IMR-90 (cell line): ENCODE measurements at regions not wholly inside any gene's neighbourhood (a gene's known extent, or its start where the extent isn't known, plus 50 kb on each side); places are given as distances from the start of the nearest gene placed in this dataset.

Source experiments
- ATAC-seq: fragments of 200-7000 bp; cut with Tn5 transposase; 2 replicates; pipeline ENCODE4 v1.9.1; 2020; ENCODE audit warnings: low read depth, mild to moderate bottlenecking, moderate library complexity
- BruUV-seq: library from RNA; stranded (reverse); fragments of 400-500 nt; replicated peaks from 2 replicates; lab custom pipeline; 2021; lab: Mats Ljungman, UMichigan
- CTCF ChIA-PET: fragments of 300-600 bp; formaldehyde crosslinking; extraction: SDS; loops from one replicate; lab custom pipeline; 2021; ENCODE audit warnings: antibody characterized with exemption; lab: Yijun Ruan, JAX
- POLR2A ChIA-PET: fragments of 300-600 bp; sonication (Branson Sonifier 250); formaldehyde crosslinking; loops from one replicate; lab custom pipeline; 2022; ENCODE audit warnings: antibody characterized with exemption; ENCODE audit not compliant: unreplicated experiment; lab: Charles Lee
- DNase-seq: peaks from one replicate; pipeline ENCODE4 v3.0.0; 2013
- H2AFZ ChIP-seq: replicated peaks from 2 replicates; pipeline ENCODE3; 2013; ENCODE audit warnings: low read length, mild to moderate bottlenecking; ENCODE audit not compliant: poor library complexity
- H2AK5ac ChIP-seq: 2 replicates; pipeline ENCODE4 v1.6.1; 2013; ENCODE audit warnings: low read depth, low read length, inconsistent platforms
- H2AK9ac ChIP-seq: replicated peaks from 2 replicates; pipeline ENCODE3; 2013; ENCODE audit warnings: mild to moderate bottlenecking, low read depth, low read length, moderate library complexity; ENCODE audit not compliant: poor library complexity
- H2BK120ac ChIP-seq: 2 replicates; pipeline ENCODE4 v1.6.1; 2013; ENCODE audit warnings: low read depth, low read length, inconsistent platforms
- H2BK15ac ChIP-seq: 3 replicates; pipeline ENCODE4 v1.6.1; 2013; ENCODE audit warnings: low read depth, low read length, inconsistent platforms
- H2BK20ac ChIP-seq: 2 replicates; pipeline ENCODE4 v1.6.1; 2013; ENCODE audit warnings: low read depth, mild to moderate bottlenecking, inconsistent platforms, low read length, moderate library complexity
- H2BK5ac ChIP-seq: 2 replicates; pipeline ENCODE4 v1.6.1; 2013; ENCODE audit warnings: mild to moderate bottlenecking, low read depth, low read length, inconsistent platforms; ENCODE audit not compliant: poor library complexity, severe bottlenecking
- H3K14ac ChIP-seq: replicated peaks from 2 replicates; pipeline ENCODE4 v1.6.1; 2013; ENCODE audit warnings: low read depth, low read length, inconsistent platforms
- H3K18ac ChIP-seq: 2 replicates; pipeline ENCODE4 v1.6.1; 2013; ENCODE audit warnings: low read depth, low read length, control low read depth
- H3K23ac ChIP-seq: 2 replicates; pipeline ENCODE4 v1.6.1; 2013; ENCODE audit warnings: low read depth, low read length, inconsistent platforms
- H3K27ac ChIP-seq: 2 replicates; pipeline ENCODE4 v1.5.1; 2013; ENCODE audit warnings: mild to moderate bottlenecking, control low read depth, low read length; ENCODE audit not compliant: insufficient read depth
- H3K27me3 ChIP-seq: 2 replicates; pipeline ENCODE4 v1.6.1; 2013; ENCODE audit warnings: low read length; ENCODE audit not compliant: control insufficient read depth, insufficient read depth
- H3K36me3 ChIP-seq: 2 replicates; pipeline ENCODE4 v1.6.1; 2013; ENCODE audit warnings: low read length, mixed read lengths; ENCODE audit not compliant: control insufficient read depth, insufficient read depth
- H3K4ac ChIP-seq: 2 replicates; pipeline ENCODE4 v1.6.1; 2013; ENCODE audit warnings: low read depth, low read length, inconsistent platforms
- H3K4me1 ChIP-seq: 2 replicates; pipeline ENCODE4 v1.6.1; 2013; ENCODE audit warnings: low read length, mixed read lengths; ENCODE audit not compliant: control insufficient read depth, insufficient read depth
- H3K4me2 ChIP-seq: 2 replicates; pipeline ENCODE4 v1.6.1; 2013; ENCODE audit warnings: low read depth, mild to moderate bottlenecking, control low read depth, low read length, moderate library complexity
- H3K4me3 ChIP-seq: 2 replicates; pipeline ENCODE4 v1.5.1; 2013; ENCODE audit warnings: low read depth, mild to moderate bottlenecking, control low read depth, low read length, moderate library complexity; ENCODE audit not compliant: insufficient read depth
- H3K56ac ChIP-seq: 2 replicates; pipeline ENCODE4 v1.6.1; 2013; ENCODE audit warnings: low read length, inconsistent platforms; ENCODE audit not compliant: insufficient read depth; ENCODE audit errors: extremely low read depth
- H3K79me1 ChIP-seq, 2 experiments: 2 replicates each; pipeline ENCODE4 v1.6.1; 2013; ENCODE audit warnings: low read length in 2 of 2, inconsistent platforms in 1 of 2, low read depth in 1 of 2
- H3K9ac ChIP-seq: 2 replicates; pipeline ENCODE4 v1.6.1; 2013; ENCODE audit warnings: low read depth, low read length, control low read depth
- H3K9me1 ChIP-seq: 2 replicates; pipeline ENCODE4 v1.6.1; 2013; ENCODE audit warnings: low read length, inconsistent platforms; ENCODE audit not compliant: insufficient read depth
- H3K9me3 ChIP-seq: 2 replicates; pipeline ENCODE4 v1.6.1; 2013; ENCODE audit warnings: low read length; ENCODE audit not compliant: control insufficient read depth, insufficient read depth
- H4K20me1 ChIP-seq: 2 replicates; pipeline ENCODE4 v1.6.1; 2013; ENCODE audit warnings: low read length, inconsistent platforms; ENCODE audit not compliant: insufficient read depth
- H4K5ac ChIP-seq: 2 replicates; pipeline ENCODE4 v1.6.1; 2013; ENCODE audit warnings: mild to moderate bottlenecking, low read depth, low read length, control low read depth
- H4K8ac ChIP-seq, 2 experiments: 2 replicates each; pipeline ENCODE4 v1.6.1; 2013; ENCODE audit warnings: low read depth in 2 of 2, low read length in 2 of 2, control low read depth in 1 of 2, inconsistent platforms in 1 of 2
- H4K91ac ChIP-seq: 2 replicates; pipeline ENCODE4 v1.6.1; 2013; ENCODE audit warnings: low read depth, low read length, inconsistent platforms; ENCODE audit not compliant: insufficient read depth
- BHLHE40 ChIP-seq: fragments of 150-350 bp; IDR thresholded peaks from 2 replicates; pipeline ENCODE4 v1.6.1; 2016; ENCODE audit warnings: mild to moderate bottlenecking, low read depth, low read length
- CEBPB ChIP-seq: IDR thresholded peaks from 2 replicates; pipeline ENCODE4 v1.6.1; 2012; ENCODE audit warnings: low read depth, low read length, improper control_type of control experiment
- ELK1 ChIP-seq: fragments of 150-350 bp; IDR thresholded peaks from 2 replicates; pipeline ENCODE4 v1.6.1; 2016; ENCODE audit warnings: low read depth, mild to moderate bottlenecking, low read length, moderate library complexity, borderline replicate concordance
- FOS ChIP-seq: fragments of 150-350 bp; IDR thresholded peaks from 2 replicates; pipeline ENCODE4 v1.6.1; 2016; ENCODE audit warnings: low read depth, low read length
- RAD21 ChIP-seq: IDR thresholded peaks from 2 replicates; pipeline ENCODE4 v1.6.1; 2012; ENCODE audit warnings: low read length, improper control_type of control experiment
- RCOR1 ChIP-seq: IDR thresholded peaks from 2 replicates; pipeline ENCODE4 v1.6.1; 2012; ENCODE audit warnings: mild to moderate bottlenecking, low read length, improper control_type of control experiment; ENCODE audit not compliant: insufficient replicate concordance
- WGBS, 2 experiments: methylation state at CpG; one replicate each; pipeline versions ENCODE4 v1.1.5 to v1.1.7; 2013; ENCODE audit warnings: missing lambda C conversion rate in 2 of 2; ENCODE audit not compliant: insufficient read length in 1 of 2; ENCODE audit errors: extremely low coverage in 2 of 2; 5-methylcytosine and 5-hydroxymethylcytosine counted together
- dilution Hi-C: fragments of 300-500 bp; cut with HindIII; formaldehyde crosslinking; loops from one replicate; pipeline ENCODE4 v1.14.3; 2018; ENCODE audit warnings: low sequenced_read_pairs; ENCODE audit not compliant: unreplicated experiment
- in situ Hi-C: fragments of 300-500 bp; cut with MboI; formaldehyde crosslinking; loops from 3 replicates; pipeline ENCODE4 v1.14.3; 2019; ENCODE audit warnings: low sequenced_read_pairs, inconsistent platforms, mixed read lengths
- intact Hi-C: fragments of 100-400 bp; cut with micrococcal nuclease; formaldehyde crosslinking; loops from 2 replicates; pipeline ENCODE4 v1.10.0; 2022

GRCh38 chr2:114113518-114113917, 223.6 kb downstream of the ACTR3 start:
- Histone ChIP-seq H2BK15ac (no peak overlapping the region), H4K8ac (no peak overlapping the region), H4K20me1 (no peaks in the 10 kb centered on the region), H3K18ac (no peak overlapping the region), H4K91ac (no peak overlapping the region), H3K4ac (no peak overlapping the region), H2AFZ (no peak overlapping the region), H3K27me3 (no peaks in the 10 kb centered on the region), H2BK120ac (no peak overlapping the region), H3K23ac (no peak overlapping the region), H3K9ac (no peak overlapping the region), H4K5ac (no peak overlapping the region), H3K27ac (no peak overlapping the region), H2BK20ac (no peak overlapping the region), H3K9me1 (no peaks in the 10 kb centered on the region), H3K4me3 (no peak overlapping the region), H3K4me1 (no peaks in the 10 kb centered on the region), H2AK5ac (no peak overlapping the region), H3K36me3 (no peaks in the 10 kb centered on the region), H3K79me1 (no peaks in the 10 kb centered on the region), H3K4me2 (no peak overlapping the region), H3K9me3 (no peaks in the 10 kb centered on the region), H3K14ac (no peak overlapping the region), H3K56ac (no peak overlapping the region), H2BK5ac (no peak overlapping the region), H2AK9ac (no peak overlapping the region)
- DNase-seq (no peak), ATAC-seq (no peak)
- TF ChIP-seq RCOR1, result no peak
- TF ChIP-seq BHLHE40, result no peak
- TF ChIP-seq FOS, result no peak
- no peak for TF ChIP-seq RAD21
- TF ChIP-seq CEBPB, result no peak
- no peak for TF ChIP-seq ELK1
- intact Hi-C loops (no loop called here), dilution Hi-C loops (no loop called here), in situ Hi-C loops (no loop called here)
- ChIA-PET CTCF (no interaction called here), POLR2A (no interaction called here)
- WGBS, 2 experiments, result no CpG with 5 or more reads among the region's 6 CpGs
- BruUV-seq, result no TSS peak
